GM12865 (cell line): ENCODE measurements at regions not wholly inside any gene's neighbourhood (a gene's known extent, or its start where the extent isn't known, plus 50 kb on each side); places are given as distances from the start of the nearest gene placed in this dataset.

ENCODE experiments used
- DNase-seq: peaks from one replicate; pipeline ENCODE4 v3.0.0; 2010; ENCODE audit warnings: low read depth
- H3K4me3 ChIP-seq: 2 replicates; pipeline ENCODE4 v1.5.1; 2011; ENCODE audit warnings: mild to moderate bottlenecking, low read depth, low read length, control low read depth
- CTCF ChIP-seq: IDR thresholded peaks from 2 replicates; pipeline ENCODE4 v1.5.1; 2011; ENCODE audit warnings: low read length, control low read depth, low read depth, inconsistent platforms; ENCODE audit not compliant: insufficient read depth; ENCODE audit errors: missing control alignments

GRCh38 chr2:57614988-57615387, 431.6 kb upstream of the VRK2 start:
- no peak for TF ChIP-seq CTCF
- DNase-seq, result no peak
- H3K4me3 ChIP-seq, result no peak overlapping the region

GRCh38 chr2:57615855-57616556, 430.6 kb upstream of the VRK2 start:
- H3K4me3 ChIP-seq, result no peak overlapping the region
- no peak for TF ChIP-seq CTCF
- no peak for DNase-seq

GRCh38 chr2:57617318-57617717, 429.3 kb upstream of the VRK2 start:
- TF ChIP-seq CTCF, result no peak
- no peak for DNase-seq
- H3K4me3 ChIP-seq, result no peak overlapping the region

- no peak overlapping the region for H3K4me3 ChIP-seq
- DNase-seq, result no peak
- no peak for TF ChIP-seq CTCF
These were observed 425.4 kb upstream of the VRK2 start for GRCh38 chr2:57621122-57621663.

GRCh38 chr2:57622009-57622408, 424.6 kb upstream of the VRK2 start:
- no peak for DNase-seq
- no peak overlapping the region for H3K4me3 ChIP-seq
- no peak for TF ChIP-seq CTCF

- TF ChIP-seq CTCF, result no peak
- DNase-seq, result no peak
- no peak overlapping the region for H3K4me3 ChIP-seq
These were observed 390.4 kb upstream of the VRK2 start for GRCh38 chr2:57656198-57656597.

GRCh38 chr2:57669570-57669969, 377.0 kb upstream of the VRK2 start:
- H3K4me3 ChIP-seq, result no peak overlapping the region
- DNase-seq, result no peak
- TF ChIP-seq CTCF, result no peak
